ENCODE measurements at regions not wholly inside any gene's neighbourhood (a gene's known extent, or its start where the extent isn't known, plus 50 kb on each side); places are given as distances from the start of the nearest gene placed in this dataset.

DNA sequence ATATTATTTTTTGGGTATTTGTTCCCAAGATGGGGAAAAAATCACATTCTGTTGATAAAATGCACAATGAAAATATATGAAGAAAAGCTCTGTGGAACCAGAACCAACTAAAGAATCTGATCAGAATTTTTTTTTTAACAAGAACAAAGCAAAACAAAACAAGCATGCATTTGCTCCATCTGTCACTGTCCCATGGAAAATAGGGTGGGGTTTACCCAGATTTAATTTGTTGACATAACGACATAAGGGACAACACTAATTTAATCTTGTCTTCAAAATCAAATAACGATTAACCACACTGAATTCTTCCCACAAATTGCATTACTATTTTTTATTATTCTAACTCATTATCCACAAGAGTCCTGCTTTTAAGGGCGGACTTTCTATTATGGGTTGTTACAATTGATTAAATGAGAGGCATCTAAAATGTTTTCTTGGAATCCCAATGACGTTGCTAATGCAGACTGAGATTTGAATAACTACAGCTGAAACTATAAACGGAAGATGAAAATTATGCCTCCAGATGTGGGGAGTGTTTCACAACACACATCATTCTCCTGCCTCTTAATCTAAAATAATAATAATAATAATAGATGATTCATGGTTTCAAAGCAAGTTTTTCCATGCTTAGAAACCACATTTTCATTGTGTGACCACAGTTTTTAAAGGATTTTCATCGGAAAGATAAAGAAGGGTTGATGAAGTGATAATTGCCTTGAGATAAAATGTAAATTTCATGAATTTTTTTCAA lies 307.0 kb upstream of the CPEB2 start:
- DNase-seq (ENCODE audit: low read depth in 2 of 2), result no peak

DNA sequence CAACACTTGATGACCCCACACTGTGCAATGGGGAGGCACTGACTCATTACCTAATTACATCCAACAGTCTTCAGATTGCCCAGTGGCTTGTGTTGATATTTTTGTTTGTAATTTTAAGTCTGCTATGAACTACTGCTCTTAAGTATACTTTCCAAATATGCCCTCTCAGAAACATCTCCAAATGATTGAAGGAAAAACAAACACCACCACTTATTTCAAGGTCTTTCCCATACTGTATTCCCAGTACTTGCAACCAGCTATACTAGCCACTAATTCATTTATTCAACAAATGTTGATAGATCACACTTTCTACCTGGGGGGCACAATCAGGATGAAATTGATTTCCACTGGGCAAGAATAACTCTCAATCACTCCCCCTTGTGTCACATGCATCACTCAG lies 302.2 kb upstream of the CPEB2 start:
- no peak for DNase-seq (ENCODE audit: low read depth in 2 of 2)

DNA sequence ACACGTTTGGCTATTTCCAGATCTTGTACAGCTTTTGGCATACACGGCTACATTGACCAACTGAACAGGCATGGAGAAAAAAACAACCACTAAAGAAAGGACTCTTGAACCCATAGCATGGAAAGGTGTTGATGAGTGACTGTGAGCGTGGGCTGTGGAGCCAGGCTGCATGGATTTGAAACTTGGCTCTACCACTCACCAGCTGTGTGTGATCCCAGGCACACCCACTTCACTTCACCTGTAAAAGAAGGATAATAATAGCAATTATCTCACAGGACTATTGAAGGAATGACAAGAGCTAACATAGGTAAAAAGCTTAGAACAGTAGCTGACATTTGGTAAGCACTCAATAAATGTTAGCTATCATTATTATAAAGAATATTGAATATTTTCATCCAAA lies 301.7 kb upstream of the CPEB2 start:
- no peak for DNase-seq (ENCODE audit: low read depth in 2 of 2)

DNA sequence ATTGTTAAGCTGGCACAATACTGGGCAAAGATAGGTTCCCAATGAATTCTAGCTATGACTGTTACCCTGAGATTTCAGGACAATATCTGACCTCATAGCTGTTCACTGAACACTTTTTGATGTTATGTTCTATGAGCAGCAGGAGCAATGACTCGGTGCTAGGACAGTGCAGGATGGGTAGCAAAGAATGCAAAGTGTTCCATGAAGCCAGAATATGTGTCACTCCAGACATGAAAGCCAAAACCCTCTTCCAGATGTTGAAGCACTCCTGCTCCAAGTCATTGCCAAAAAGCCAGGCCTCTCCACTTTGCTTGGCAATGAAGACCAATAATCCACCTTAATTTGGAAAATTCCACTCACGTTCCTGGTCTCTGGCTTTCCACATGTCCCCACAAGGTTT lies 300.9 kb upstream of the CPEB2 start:
- DNase-seq (ENCODE audit: low read depth in 2 of 2), result no peak

DNA sequence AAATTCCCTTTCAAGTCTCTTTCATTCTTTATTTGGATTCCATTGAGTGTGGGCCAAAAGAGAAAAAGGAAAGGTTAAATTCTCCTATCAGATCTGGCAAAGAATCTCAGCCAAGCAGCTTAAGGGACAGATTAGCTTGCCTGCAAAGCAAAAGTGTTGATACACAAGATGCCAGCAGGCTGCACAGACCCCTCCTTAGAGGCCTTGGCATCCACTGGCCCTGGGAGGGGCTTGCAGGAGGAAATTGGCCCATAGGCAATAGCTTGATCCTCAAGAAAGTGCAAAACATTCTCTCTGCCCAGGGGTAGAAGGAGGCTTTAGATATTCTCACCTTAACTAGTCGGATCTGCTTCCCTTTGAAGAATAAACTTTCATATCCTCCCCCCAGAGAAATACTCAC lies 300.4 kb upstream of the CPEB2 start:
- no peak for DNase-seq (ENCODE audit: low read depth in 2 of 2)

DNA sequence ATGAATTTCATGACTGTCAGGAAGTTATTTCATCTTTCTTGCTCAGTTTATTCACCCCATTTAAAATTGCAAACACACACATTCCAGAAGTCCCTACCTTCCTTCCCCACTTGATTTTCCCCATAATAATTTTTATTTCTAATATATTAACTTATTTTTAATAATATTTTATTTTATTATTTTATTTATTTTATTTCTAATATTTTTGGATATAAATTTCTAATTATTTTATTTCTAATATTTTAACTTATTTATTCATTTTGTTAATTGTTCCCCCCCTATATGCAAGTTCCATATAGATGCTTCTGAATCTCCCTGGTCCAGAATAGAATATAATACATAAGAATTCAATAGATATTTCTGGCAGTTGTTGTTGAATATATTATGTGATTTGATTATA lies 293.7 kb upstream of the CPEB2 start:
- DNase-seq (ENCODE audit: low read depth in 2 of 2), result no peak

DNA sequence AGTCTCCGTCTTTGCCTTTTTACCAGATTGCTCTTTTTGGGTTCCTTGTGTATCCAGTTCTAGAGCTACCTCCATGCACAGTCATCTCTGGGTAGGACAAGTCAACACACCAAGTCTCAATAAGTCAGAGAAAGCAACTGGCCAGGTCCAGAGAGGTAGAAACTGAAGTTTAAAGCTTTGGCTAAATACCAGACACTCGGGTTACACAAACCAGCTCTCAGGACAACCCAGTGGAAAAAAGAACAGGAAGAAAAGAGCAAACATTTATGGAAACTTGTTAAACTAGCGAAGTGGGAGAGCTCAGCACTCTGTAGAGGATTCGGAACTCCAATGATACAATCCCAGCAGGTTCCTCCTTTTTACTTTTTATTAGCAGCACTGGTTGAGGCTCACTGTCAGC lies 291.0 kb upstream of the CPEB2 start:
- no peak for DNase-seq (ENCODE audit: low read depth in 2 of 2)

DNA sequence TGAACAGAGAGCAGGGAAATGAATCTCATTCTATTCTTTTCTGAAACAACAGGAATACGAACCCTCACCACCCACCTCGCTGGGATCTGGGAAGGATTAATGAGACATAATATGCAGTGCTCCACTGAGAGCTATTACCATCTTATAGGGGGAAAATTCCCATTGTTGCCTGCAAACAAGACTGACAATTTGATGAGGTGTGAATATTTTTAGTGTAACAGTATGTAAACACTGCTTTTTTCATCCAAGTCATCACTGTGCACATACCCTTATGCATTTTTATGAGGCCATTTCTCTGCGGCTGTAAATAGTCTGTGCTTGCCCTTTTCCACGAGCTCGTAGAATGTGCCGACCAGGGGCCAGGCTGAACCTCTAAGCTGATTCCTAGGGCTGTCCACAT lies 285.6 kb upstream of the CPEB2 start:
- no peak for DNase-seq (ENCODE audit: low read depth in 2 of 2)

DNA sequence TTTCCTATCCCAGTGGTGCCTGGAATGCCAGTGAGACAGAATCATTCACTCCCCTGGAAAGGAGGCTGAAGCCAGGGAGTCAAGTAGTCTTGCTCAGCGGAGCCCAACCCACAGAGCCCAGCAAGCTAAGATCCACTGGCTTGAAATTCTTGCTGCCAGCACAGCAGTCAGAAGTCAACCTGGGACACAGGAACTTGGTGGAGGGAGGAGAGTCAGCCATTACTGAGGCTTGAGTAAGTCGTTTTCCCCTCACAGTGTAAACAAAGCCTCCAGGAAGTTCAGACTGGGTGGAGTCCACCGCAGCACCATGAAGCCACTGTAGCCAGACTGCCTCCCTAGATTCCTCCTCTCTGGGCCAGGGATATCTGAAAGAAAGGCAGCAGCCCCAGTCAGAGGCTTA lies 283.2 kb upstream of the CPEB2 start:
- DNase-seq (ENCODE audit: low read depth in 2 of 2), result no peak

DNA sequence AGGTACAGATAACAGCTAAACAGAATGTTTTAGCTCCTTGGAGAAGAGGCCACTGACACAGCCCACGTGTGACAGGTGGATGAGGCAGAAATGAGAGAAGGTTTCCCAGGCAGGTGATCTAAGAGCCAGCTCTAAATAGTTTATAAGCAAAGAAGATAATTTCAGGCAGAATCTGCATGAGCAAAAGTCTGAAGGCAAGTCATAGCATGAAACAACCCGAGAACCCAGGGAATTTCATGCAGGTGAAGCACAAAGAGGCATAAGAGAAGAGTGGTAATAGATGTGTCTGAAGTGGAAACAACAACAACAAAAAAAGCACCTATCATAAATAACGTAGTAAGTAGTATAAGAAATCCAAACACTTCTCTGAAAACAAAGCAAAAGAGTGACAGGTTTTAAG lies 275.8 kb upstream of the CPEB2 start:
- no peak for DNase-seq (ENCODE audit: low read depth in 2 of 2)

DNA sequence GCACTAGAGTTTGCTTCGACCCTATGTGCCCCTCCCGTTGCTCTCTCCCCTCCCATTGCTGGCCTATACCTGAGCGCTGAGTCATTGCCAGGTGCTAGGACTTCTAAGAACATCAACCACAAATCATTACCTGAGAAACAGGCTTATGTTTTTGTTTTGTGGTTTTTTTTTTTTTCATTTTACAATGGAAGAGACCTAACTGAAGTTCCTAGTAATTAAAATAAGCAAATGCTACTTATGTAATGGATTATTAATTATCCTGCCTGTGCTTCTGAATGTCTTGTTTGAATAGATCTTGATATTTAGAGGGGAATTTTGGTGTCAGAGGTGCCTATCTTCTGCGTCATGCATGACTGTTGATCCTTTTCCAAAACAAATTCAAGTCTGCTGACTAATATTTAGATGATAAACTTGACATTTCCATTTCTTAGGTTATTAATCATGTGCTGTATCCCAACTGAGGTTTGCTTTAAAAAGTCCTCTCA lies 275.4 kb upstream of the CPEB2 start:
- no peak for DNase-seq (ENCODE audit: low read depth in 2 of 2)

DNA sequence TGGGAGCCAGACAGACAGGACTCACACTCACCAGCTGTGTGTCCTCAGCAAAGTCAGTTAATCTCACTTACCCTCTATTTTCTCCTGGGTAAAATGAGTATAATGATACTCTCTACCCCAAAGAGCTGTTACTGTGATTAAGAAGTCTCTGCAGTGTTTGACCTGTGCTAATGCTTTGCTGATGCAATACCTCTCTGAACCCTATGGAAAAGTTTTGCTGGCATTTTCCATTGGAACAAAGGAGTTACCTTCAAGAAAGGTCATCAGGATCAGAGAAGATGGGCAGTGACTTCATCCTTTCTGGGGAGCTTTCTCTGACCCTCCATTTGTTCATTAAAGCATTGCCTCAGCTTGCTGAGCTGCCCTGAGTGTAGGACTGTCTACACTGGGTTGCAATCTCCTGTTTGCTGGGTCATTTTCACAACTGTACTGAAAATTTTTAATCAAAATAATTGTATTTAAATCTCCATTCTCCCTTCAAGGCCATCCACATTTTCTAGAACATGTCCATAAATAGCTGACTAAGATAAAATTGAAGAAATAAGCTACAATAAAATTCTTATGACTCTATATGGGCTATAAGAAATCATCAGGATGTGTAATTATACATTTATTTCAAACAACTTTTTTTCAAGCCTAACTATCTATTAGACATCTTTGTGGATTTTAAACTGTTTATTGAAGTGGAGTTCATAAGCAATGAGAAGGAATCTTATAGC lies 272.8 kb upstream of the CPEB2 start:
- DNase-seq (ENCODE audit: low read depth in 2 of 2), result no peak

DNA sequence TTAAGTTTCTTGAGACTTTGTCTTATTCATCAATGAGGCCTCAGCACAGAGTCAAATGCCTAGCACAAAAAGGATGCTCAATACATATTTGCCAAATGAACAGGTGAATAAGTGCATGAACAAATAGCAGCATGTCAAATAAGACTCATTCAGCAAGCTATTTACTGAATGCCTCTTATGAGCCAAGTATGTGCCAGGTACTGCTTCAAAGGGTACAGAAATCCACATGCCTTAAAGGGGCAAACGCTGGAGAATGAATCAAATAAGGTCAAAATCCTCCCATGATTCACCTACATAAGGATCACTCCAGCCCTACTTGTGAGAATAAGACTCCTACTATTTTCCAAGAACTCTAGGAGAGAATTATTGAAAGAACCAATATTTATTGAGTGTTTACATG lies 260.2 kb upstream of the CPEB2 start:
- no peak for DNase-seq (ENCODE audit: low read depth in 2 of 2)

DNA sequence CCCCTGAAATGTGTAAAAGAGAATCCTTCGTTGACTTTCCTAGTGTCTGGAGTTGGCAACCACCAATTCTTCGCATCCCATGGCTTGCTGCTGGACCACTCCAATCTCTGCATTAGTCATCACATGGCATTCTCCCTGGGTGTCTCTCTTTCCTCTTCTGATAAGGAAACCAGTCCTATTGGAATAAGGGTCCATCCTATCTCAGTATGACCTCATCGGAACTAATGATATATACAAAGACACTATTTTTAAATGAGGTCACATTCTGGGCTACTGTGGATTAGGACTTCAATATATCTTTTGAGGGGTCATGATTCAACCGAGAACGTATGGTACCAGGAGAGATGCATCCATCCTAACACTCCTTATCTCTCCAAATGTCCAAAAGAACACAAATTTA lies 259.1 kb upstream of the CPEB2 start:
- DNase-seq (ENCODE audit: low read depth in 2 of 2), result no peak

DNA sequence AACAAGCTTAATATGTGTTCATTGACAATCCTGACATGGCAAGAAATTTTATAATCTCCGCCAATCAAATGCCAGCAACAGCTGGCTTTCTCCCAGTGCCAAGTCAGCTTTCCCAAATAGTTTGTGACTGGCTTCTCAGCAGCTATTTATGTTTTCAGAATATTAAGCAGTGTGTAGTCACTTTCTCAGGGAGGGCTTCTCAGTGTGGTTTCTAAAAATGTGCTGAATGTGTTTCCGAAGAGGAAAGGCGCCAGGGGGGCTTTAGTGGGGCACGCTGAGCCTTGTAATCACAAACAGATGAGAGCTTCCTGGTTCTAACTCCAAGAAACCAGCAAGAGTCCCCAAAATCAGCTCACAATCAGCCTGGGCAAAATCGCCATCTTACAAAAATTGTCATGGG lies 258.7 kb upstream of the CPEB2 start:
- no peak for DNase-seq (ENCODE audit: low read depth in 2 of 2)

DNA sequence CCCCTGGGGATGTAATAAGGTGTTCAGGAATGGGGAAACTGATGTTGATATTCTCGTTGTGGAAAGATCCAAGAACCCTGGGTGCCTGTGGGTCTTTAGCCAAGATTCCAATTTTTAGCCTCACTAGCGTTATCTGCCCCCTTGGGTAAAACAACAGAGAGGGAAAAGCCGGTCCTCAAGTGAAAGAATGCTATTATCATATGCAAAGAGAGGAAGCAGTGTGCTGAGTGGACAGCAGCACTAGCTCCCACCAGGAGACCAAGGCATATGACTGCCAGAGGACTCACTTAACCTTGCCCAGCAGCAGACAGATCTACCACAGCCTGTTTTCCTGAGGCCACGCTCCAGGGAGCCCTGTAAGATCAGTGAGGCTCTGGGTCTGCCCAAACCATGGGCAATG lies 257.9 kb upstream of the CPEB2 start:
- no peak for DNase-seq (ENCODE audit: low read depth in 2 of 2)

DNA sequence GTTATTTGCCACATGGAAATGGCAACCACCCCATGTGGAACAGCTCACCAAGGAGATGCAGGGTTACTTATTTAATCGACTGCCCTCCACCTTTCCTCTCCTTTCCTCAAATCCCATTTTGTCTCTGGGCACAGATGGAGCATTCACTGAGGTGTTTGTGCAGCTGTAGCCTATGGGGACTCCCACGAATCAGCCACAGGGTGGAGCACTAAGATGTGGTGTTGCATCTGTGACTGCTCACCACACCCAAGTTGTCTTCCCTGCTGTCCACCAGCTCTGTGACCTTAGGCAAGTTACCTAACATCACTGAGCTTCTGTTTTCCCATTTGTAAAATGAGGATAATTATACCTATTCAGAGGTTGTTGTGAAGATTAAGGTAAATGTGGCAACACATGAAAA lies 252.4 kb upstream of the CPEB2 start:
- DNase-seq (ENCODE audit: low read depth in 2 of 2), result no peak

DNA sequence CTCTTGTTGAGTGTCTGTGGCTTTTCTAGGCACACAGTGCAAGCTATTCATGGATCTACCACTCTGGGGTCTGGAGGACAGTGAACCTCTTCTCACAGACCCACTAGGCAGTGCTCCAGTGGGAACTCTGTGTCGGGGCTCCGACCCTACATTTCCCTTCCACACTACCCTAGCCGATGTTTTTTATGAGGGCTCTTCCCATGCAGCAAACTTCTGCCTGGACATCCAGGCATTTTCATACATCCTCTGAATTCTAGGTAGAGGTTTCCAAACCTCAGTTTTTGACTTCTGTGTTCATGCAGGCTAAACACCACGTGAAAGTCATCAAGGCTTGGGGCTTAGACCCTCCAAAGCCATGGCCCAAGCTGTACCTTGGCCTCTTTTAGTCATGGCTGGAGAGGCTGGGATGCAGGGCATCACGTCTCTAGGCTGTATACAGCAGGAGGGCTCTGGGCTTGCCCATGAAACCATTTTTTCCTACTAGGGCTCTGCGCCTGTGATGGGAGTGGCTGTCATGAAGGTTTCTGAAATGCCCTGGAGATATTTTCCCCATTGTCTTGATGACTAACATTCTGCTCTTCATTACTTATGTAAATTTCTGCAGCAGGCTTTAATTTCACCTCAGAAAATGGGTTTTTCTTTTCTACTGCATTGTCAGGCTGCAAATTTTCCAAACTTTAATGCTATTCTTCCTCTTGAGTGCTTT lies 249.8 kb upstream of the CPEB2 start:
- DNase-seq (ENCODE audit: low read depth in 2 of 2), result no peak

DNA sequence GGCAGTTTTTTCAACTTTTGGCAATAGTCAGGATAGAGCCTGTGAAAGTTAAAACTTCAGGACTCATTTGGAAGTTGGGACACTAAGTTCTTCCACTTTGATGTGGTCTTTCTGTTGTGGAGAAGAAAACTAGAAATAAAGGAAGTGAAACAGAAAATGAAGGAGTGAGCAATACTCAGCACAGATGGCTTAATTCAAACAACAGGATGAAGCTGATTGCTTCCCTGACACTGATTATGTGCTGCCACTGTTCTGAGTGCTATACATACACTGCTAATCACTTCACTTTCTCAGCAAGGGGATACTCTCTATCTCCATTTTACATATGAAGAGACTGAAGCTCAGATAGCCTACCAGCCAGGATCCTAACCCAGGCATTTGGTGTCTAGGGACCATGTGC lies 235.1 kb upstream of the CPEB2 start:
- no peak for DNase-seq (ENCODE audit: low read depth in 2 of 2)

DNA sequence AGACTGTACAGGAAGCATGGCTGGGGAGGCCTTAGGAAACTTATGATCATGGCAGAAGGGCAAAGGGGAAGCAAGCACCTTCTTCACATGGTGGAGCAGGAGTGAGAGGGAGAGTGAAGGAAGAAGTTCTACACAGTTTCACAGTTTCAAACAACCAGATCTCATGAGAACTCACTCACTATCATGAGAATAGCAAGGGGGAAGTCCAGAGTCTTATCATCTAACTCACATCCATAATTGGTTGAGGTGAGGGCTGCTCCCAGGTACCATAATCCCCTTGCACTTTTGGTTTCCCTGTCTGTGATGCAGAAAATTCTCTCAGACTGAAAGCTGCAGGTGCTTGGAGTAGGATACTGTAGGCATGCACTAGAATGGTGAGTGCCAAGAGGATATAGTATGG lies 233.8 kb upstream of the CPEB2 start:
- no peak for DNase-seq (ENCODE audit: low read depth in 2 of 2)

DNA sequence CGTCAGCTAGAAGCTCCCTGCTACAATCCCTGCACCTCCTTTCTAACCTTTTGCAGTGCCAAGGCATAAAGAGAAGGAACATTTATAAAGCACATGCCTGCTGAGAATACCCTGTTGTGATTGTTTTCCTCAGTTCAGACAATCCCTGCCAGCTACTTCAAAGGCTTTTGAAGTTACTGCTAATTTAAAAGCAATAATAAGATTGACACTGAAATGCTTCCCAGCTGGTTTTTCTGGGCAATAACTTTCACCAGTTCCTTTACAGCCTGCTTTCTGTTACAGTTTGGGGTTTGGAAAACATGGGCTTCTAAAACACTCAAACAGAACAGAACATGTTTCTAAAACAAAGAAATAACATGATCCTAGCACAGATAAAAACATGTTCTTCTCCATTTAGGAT lies 232.3 kb upstream of the CPEB2 start:
- no peak for DNase-seq (ENCODE audit: low read depth in 2 of 2)

DNA sequence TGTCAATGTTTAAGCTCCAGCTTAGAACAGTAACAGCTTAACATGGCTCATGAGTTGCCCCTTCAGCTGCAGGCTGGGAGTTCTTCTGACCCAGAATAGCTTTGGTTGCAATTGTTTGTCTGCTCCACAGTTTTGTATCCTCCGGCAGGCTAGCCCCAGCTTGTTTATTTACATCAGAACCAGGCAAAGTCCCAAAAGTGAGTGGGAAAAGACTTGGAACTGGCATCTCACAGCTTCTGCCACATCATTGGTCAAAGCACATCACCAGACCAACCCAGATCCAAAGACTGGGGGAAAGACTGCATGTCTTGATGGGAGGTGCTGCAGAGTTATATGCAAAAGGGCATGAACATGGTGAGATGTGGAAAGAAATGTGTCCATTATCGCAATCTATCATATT lies 231.2 kb upstream of the CPEB2 start:
- no peak for DNase-seq (ENCODE audit: low read depth in 2 of 2)

Measured in stimulated activated CD4-positive, alpha-beta T cell treated with anti-CD3 and anti-CD28 coated beads, Interleukin-1b, Interleukin-23, amount 100 ng/mL, for 1 hour (primary cell).